ENCODE measurements at regions not wholly inside any gene's neighbourhood (a gene's known extent, or its start where the extent isn't known, plus 50 kb on each side); places are given as distances from the start of the nearest gene placed in this dataset.

GRCh38 chr5:169354263-169354662 lies 53.3 kb upstream of the SLIT3 start:
- no peak for DNase-seq (ENCODE audit: low spot score)

DNA sequence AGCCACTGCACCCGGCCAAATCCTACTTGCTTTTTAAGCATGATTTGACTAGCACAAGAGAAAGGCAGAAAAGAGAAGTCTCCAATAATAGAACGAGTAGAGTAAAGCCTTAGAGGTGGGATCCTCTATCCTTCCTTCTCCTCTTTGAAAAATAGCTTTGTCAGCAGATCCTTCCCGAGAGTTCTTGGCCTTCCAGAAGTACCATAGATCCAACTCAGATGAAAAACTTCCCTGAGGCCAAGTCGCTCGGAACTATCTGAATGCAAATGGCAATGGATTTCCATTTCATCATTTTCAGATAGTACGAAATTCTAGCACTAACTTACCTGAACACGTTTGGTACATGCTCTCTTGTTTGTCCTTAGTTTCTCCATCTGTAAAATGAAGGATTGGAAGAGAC lies 52.0 kb upstream of the SLIT3 start:
- no peak for DNase-seq (ENCODE audit: low spot score)

DNA sequence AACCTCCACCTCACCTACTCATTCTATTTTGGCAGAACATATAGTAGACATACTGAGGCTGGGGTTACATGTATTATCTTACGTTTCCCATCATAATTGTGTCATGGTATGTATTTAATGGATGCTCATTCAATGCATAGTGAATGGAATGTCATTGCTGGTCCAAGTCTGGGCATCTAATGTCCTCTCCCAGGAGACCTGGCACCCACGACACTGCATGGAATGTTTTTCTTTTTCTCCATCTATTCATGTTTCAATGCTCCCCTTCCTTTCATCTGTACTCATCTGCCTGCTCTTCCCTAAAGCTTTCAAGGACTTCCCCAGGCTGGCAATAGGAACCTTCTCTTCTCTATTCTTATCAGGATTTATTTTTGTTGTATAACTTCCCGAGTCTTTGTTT lies 50.8 kb upstream of the SLIT3 start:
- DNase-seq (ENCODE audit: low spot score): no peak

DNA sequence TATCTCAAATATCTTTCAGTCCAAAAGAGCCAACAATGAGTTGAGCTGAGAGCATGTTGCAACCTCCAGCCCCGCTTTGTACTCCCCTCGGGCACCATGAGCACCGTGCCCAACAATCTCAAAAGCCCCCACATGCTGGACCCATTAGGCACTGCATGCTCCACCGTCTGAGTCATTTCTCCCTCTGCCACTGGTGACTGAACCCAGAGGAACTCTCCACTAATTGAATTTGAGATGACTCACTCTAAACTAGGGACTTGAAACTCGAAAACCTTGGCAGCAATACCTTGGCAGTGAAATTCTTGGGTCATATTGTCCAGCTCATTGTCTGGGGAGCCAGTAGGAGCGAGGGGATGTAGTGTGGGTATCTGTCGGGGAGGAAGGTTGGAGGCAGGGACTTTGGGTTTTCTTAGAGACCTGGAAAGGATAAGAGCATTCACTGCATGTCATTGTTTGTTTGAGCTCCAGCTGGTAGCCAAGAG lies 49.9 kb upstream of the SLIT3 start:
- DNase-seq (ENCODE audit: low spot score): no peak
